ENCODE measurements at regions not wholly inside any gene's neighbourhood (a gene's known extent, or its start where the extent isn't known, plus 50 kb on each side); places are given as distances from the start of the nearest gene placed in this dataset.
"Not testable (repeated sequence)": the region's sequence is repeated elsewhere in the genome, so short reads cannot be mapped to it uniquely, and the experiment has no call there.

DNA sequence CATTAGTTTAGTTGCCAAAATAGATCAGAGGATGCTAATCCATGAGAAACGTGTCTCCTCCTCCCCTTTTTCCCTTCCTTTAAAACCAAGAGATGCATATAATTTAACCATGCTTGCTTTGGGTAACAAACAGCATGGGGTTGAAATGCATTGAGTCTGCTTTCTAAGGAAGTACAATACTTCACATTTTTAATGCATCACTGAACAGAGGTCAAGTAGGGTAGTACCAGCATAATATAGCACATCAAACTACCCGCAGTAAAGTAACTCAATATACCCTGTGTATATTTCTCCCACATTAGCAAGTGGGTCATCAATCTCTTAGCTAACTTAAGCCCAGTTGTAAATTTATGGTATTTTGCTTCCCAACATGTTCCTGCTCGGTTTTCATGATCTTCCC is 239.3 kb upstream of the SEMA3C start:
- DNase-seq (ENCODE audit: insufficient read length, low spot score) (no peak), FAIRE-seq (no peak)

- no peak for FAIRE-seq
- DNase-seq (ENCODE audit: insufficient read length, low spot score): no peak
Measured at GRCh38 chr7:81155654-81156373, 237.0 kb upstream of the SEMA3C start.

GRCh38 chr7:81154565-81154964 is 235.7 kb upstream of the SEMA3C start:
- no peak for FAIRE-seq
- DNase-seq (ENCODE audit: insufficient read length, low spot score): no peak

- DNase-seq (ENCODE audit: insufficient read length, low spot score): not testable (repeated sequence)
Measured at GRCh38 chr7:81152925-81153324, 234.1 kb upstream of the SEMA3C start.

DNA sequence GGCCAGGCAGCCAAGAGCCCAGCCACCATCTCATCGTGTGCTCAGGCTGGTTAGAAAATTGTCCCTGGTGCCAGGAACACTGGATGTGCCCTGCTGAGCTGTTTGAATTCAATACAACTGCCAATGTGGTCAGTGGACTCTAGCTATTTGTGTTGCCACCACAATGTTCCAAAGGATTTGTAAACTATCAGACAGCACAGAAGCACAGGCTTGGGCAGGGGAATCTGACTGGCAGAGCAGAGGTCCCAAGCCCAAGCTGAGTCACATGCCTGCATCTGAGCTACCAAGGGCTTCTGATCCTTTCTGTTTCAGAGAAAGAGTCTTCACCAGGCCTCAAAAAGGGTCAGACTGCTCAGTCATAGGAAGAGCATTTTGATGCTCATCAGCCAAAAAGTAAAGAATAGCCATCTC is 232.1 kb upstream of the SEMA3C start:
- DNase-seq (ENCODE audit: insufficient read length, low spot score) (no peak), FAIRE-seq (no peak)

More at GRCh38 chr7:81152925-81153324, 234.1 kb upstream of the SEMA3C start:
- FAIRE-seq: not testable (repeated sequence)

- DNase-seq (ENCODE audit: insufficient read length, low spot score): no peak
- FAIRE-seq: no peak
Measured at GRCh38 chr7:81143856-81144255, 225.0 kb upstream of the SEMA3C start.

GRCh38 chr7:81141257-81142205 is 222.7 kb upstream of the SEMA3C start:
- DNase-seq (ENCODE audit: insufficient read length, low spot score); FAIRE-seq: not testable (repeated sequence)

GRCh38 chr7:81140775-81141174 is 221.9 kb upstream of the SEMA3C start:
- DNase-seq (ENCODE audit: insufficient read length, low spot score) (no peak), FAIRE-seq (no peak)

DNA sequence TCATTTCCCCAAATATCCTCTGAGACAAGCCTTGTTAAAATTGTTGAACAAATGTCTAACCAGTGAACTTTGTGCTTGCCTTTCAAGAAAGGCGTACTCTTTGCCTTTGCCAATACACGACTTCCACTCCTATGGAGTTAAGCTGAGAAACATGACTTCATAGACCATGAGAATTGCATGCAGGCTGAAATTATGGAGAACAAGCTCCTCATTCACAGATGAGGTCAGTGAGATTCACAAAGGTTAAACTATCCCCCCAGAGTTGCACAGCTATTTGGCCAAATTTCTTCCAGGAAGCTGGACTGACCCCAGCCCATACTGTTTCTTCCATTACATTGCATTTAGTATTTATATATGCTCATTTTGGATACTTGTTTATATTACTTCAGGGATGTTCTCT is 221.4 kb upstream of the SEMA3C start:
- FAIRE-seq: no peak
- DNase-seq (ENCODE audit: insufficient read length, low spot score): no peak

GRCh38 chr7:81138870-81139269 is 220.0 kb upstream of the SEMA3C start:
- no peak for DNase-seq (ENCODE audit: insufficient read length, low spot score)
- FAIRE-seq: no peak

GRCh38 chr7:81135324-81135723 is 216.5 kb upstream of the SEMA3C start:
- FAIRE-seq: no peak

GRCh38 chr7:81128011-81128410 is 209.2 kb upstream of the SEMA3C start:
- no peak for FAIRE-seq
- DNase-seq (ENCODE audit: insufficient read length, low spot score): no peak

More at GRCh38 chr7:81135324-81135723, 216.5 kb upstream of the SEMA3C start:
- no peak for DNase-seq (ENCODE audit: insufficient read length, low spot score)

- FAIRE-seq: no peak
- no peak for DNase-seq (ENCODE audit: insufficient read length, low spot score)
Measured at GRCh38 chr7:81120803-81121202, 202.0 kb upstream of the SEMA3C start.

- FAIRE-seq: no peak
Measured at GRCh38 chr7:81120111-81120510, 201.3 kb upstream of the SEMA3C start.

GRCh38 chr7:81114633-81115032 is 195.8 kb upstream of the SEMA3C start:
- DNase-seq (ENCODE audit: insufficient read length, low spot score): no peak
- no peak for FAIRE-seq

More at GRCh38 chr7:81120111-81120510, 201.3 kb upstream of the SEMA3C start:
- no peak for DNase-seq (ENCODE audit: insufficient read length, low spot score)

DNA sequence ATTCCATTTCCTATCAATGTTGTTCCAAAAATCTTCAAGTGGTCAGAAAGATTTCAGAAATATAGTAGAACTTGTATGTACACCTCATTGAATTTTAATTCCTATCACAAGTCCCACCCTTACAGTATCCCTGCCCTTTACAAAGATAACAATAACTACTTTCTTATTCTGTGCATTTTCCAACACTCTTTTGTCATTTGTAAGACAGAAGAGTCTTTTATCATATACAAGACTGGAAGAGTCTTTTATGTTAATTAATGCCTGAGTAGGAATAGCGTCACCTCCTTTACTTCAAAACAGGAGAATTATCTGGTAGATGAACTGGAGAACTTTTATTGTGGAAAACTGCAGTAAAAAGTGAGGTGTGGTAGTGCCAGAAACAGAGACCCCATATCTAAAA is 193.9 kb upstream of the SEMA3C start:
- FAIRE-seq: no peak
- no peak for DNase-seq (ENCODE audit: insufficient read length, low spot score)

GRCh38 chr7:81111781-81112540 is 193.1 kb upstream of the SEMA3C start:
- DNase-seq (ENCODE audit: insufficient read length, low spot score) (no peak), FAIRE-seq (no peak)

DNA sequence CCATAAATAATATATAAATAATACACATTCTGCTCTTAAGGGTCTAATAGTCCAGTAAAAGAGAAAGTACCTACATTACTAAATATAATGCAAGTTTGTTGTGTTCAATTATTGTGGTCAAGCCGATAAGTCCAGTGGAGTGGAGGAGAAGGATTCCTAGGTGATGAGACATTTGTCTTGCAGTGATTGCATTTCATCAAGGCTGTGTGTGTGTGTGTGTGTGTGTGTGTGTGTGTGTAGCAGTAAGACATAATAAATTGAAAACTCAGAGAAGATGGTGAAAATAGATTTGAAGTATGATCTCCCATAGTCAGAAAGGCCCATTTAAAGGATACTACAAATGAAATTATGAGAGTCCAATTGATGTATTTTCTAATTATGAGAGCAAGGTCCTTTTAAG is 192.5 kb upstream of the SEMA3C start:
- no peak for FAIRE-seq
- no peak for DNase-seq (ENCODE audit: insufficient read length, low spot score)

- DNase-seq (ENCODE audit: insufficient read length, low spot score): no peak
Measured at GRCh38 chr7:81110673-81111072, 191.8 kb upstream of the SEMA3C start.

DNA sequence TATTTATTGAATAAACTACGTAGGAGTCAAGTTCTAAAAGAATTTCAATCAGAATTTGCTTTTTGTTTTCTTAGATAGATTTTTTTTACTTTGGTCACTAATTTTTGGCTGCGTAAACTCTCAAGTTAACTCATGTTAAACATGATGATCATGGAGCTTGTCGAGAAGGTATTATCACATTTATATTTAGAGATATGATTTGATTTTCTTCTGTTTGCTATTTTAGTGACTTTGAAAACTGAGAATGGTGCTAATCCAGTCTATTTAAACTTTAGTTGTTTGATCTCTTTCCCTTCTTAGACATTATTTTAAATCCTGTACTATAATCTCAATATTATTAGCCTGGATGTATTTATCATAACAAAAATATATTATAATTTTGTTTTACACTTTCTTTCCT is 179.4 kb upstream of the SEMA3C start:
- FAIRE-seq (no peak), DNase-seq (ENCODE audit: insufficient read length, low spot score) (no peak)

More at GRCh38 chr7:81110673-81111072, 191.8 kb upstream of the SEMA3C start:
- no peak for FAIRE-seq

DNA sequence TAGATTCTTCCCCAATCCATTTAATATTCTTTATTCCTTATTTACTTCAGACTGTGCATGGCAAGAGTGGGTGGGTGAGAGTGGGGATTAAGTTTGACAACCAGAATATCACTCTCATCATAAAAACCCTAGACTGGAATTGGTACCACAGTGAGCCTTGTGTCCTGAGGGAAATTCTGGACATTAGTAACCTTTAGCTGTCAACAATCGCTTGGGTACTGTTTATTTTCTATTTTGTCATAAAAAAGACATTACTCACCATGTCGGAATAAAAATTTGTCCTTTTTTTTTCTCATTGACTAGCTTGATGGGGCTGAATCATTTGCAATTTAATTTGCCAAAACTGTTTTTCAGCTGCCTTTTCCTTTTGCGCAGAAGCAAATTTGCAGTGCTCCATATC is 176.1 kb upstream of the SEMA3C start:
- FAIRE-seq: no peak

More for the DNA sequence above, 176.1 kb upstream of the SEMA3C start:
- DNase-seq (ENCODE audit: insufficient read length, low spot score): no peak

Measured in GM19239 (cell line).